ENCODE measurements at regions not wholly inside any gene's neighbourhood (a gene's known extent, or its start where the extent isn't known, plus 50 kb on each side); places are given as distances from the start of the nearest gene placed in this dataset.

DNA sequence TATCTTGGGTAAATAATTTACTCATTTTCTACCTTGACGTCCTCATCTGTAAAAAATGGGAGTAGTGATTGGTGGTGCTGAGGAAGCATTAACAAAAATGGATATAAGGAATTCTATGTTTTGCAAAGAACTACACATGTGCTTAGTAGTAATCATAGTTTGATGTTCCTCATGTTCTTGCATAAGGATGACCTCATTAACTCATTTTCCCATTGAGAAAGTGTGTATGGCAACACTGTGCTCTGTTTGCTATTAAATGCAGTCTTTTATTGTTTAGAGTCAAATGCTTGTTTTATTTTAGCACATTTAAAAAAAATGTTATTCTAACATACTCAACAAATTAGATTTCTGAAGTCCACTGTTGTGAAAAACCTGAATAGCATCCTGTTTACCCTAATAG is 211.2 kb upstream of the RSPO3 start:
- Histone ChIP-seq H3K9me3 (no peaks in the 10 kb centered on the region), H3K36me3 (ENCODE audit: low read depth, missing control alignments) (no peaks in the 10 kb centered on the region), H3K27me3 (no peaks in the 10 kb centered on the region), H3K27ac (no peak overlapping the region), H3K4me3 (no peak overlapping the region), H3K4me1 (no peaks in the 10 kb centered on the region)
- intact Hi-C loops (cut with DNase I; ENCODE audit: low total_unique reads) = no loop called here
- no peak for TF ChIP-seq POLR2A (IDR thresholded peaks at IDR 0.05)
- TF ChIP-seq, protein P1, sequence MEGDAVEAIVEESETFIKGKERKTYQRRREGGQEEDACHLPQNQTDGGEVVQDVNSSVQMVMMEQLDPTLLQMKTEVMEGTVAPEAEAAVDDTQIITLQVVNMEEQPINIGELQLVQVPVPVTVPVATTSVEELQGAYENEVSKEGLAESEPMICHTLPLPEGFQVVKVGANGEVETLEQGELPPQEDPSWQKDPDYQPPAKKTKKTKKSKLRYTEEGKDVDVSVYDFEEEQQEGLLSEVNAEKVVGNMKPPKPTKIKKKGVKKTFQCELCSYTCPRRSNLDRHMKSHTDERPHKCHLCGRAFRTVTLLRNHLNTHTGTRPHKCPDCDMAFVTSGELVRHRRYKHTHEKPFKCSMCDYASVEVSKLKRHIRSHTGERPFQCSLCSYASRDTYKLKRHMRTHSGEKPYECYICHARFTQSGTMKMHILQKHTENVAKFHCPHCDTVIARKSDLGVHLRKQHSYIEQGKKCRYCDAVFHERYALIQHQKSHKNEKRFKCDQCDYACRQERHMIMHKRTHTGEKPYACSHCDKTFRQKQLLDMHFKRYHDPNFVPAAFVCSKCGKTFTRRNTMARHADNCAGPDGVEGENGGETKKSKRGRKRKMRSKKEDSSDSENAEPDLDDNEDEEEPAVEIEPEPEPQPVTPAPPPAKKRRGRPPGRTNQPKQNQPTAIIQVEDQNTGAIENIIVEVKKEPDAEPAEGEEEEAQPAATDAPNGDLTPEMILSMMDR (IDR thresholded peaks at IDR 0.05) = no peak
- 78 to 88% methylated on average over 1 of the region's 1 CpG for WGBS, 2 donors
- DNase-seq = no peak

DNA sequence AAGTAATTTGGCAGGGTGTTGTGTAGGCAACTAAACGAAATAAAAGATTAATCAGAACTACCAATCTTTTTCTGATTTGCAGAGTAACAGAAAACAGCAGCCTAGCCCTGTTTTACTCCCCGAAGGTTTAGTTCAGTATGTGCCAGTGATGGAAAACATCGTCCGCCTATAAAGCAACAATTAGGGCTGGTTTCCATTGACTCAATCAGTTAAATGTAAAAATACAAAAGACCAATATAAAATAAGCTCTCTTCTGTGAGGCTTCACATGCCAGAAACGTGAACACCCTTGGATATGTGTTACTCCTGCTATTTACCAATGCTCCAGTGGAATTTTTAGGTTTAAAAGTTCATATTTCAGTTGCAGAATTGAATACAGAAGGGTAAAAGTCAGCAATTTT is 210.5 kb upstream of the RSPO3 start:
- peak overlapping the region in 1 of 2 donors; percentile 2 for H3K27ac ChIP-seq
- H3K27me3 ChIP-seq = no peaks in the 10 kb centered on the region
- intact Hi-C loops (cut with DNase I; ENCODE audit: low total_unique reads) = no loop called here
- no peak overlapping the region for H3K4me3 ChIP-seq
- TF ChIP-seq, protein P1 (IDR thresholded peaks at IDR 0.05) = no peak
- no peak for TF ChIP-seq POLR2A (IDR thresholded peaks at IDR 0.05)
- no peaks in the 10 kb centered on the region for H3K36me3 ChIP-seq (ENCODE audit: low read depth, missing control alignments)
- H3K4me1 ChIP-seq = no peaks in the 10 kb centered on the region
- H3K9me3 ChIP-seq = no peaks in the 10 kb centered on the region
- no peak for DNase-seq
- 37 to 44% methylated on average over 5 of the region's 5 CpGs for WGBS, 2 donors

DNA sequence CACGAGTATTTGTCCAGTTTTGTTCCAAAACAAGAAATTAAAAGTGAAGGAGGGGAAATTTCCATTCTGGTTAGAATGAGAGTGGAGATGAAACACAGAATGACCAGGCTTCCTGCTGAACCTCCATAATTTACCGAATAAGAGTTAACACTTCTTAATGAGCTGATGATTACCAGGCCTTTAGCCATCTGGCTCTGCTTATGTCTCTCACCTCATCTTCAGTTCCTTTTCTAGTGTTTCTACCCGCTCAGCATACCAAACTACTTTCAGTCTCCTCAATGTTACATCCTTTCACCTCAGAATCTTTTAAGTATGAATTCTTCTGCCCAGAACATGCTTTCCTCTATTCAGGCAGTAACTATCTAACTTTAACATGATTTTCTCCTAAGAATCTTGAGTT is 209.0 kb upstream of the RSPO3 start:
- intact Hi-C loops (cut with DNase I; ENCODE audit: low total_unique reads) = no loop called here
- no peak overlapping the region for H3K4me3 ChIP-seq
- 79 to 89% methylated on average over 3 of the region's 3 CpGs for WGBS, 2 donors
- H3K36me3 ChIP-seq (ENCODE audit: low read depth, missing control alignments) = no peaks in the 10 kb centered on the region
- H3K27me3 ChIP-seq = no peaks in the 10 kb centered on the region
- no peaks in the 10 kb centered on the region for H3K9me3 ChIP-seq
- H3K27ac ChIP-seq = no peak overlapping the region
- no peak for DNase-seq
- no peaks in the 10 kb centered on the region for H3K4me1 ChIP-seq
- TF ChIP-seq, protein P1 (IDR thresholded peaks at IDR 0.05) = no peak
- TF ChIP-seq POLR2A (IDR thresholded peaks at IDR 0.05) = no peak

DNA sequence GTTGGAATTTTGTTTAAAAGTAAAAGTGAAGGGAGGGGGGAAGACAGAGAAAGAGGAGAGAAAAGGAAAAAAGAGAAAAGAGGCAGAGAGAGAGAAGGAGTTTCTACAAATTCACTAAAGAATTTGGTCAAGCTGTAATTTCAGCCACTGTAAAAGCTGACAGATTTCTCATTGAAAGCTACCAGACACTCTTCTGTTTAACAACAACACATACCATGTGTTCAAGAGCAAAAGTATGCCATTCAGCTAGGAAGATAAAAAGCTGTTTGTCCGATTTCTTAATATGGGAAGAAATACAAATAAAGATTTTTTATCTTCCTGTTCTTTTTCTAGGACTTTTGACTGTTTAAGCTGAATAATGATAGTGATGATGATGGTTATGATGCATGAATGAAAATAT is 204.8 kb upstream of the RSPO3 start:
- Histone ChIP-seq H3K27ac (no peak overlapping the region), H3K36me3 (ENCODE audit: low read depth, missing control alignments) (no peaks in the 10 kb centered on the region), H3K4me1 (no peaks in the 10 kb centered on the region), H3K9me3 (no peaks in the 10 kb centered on the region), H3K27me3 (no peaks in the 10 kb centered on the region), H3K4me3 (no peak overlapping the region)
- intact Hi-C loops (cut with DNase I; ENCODE audit: low total_unique reads) = no loop called here
- WGBS, 2 donors = 48 to 56% methylated on average over 1 of the region's 1 CpG
- TF ChIP-seq POLR2A (IDR thresholded peaks at IDR 0.05) = no peak
- TF ChIP-seq, protein P1 (IDR thresholded peaks at IDR 0.05) = no peak
- no peak for DNase-seq

DNA sequence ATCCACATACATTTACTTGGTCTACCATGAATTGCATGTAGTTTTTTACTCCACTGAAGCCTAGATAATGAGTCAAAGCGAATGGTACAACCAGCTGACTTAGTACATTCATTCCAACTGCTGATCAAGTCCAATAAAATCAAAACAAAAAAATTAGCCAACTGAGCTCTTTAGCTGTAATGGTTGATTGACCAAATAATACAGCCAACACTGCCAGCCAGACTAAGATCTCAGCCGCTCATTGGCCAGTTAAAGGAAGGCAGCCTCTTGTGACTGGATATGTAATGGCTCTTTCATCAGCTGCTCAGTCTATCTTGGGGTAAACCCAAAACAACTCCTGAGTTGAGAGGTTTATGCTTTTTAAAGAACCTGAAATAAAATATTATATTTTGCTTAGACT is 204.3 kb upstream of the RSPO3 start:
- H3K27me3 ChIP-seq = no peaks in the 10 kb centered on the region
- H3K27ac ChIP-seq = no peak overlapping the region
- no peak overlapping the region for H3K4me3 ChIP-seq
- H3K36me3 ChIP-seq (ENCODE audit: low read depth, missing control alignments) = no peaks in the 10 kb centered on the region
- H3K9me3 ChIP-seq = no peaks in the 10 kb centered on the region
- DNase-seq = no peak
- no peaks in the 10 kb centered on the region for H3K4me1 ChIP-seq
- 84 to 88% methylated on average over 2 of the region's 2 CpGs for WGBS, 2 donors
- intact Hi-C loops (cut with DNase I; ENCODE audit: low total_unique reads) = no loop called here
- no peak for TF ChIP-seq POLR2A (IDR thresholded peaks at IDR 0.05)
- TF ChIP-seq, protein P1 (IDR thresholded peaks at IDR 0.05) = no peak
